ENCODE measurements at regions not wholly inside any gene's neighbourhood (a gene's known extent, or its start where the extent isn't known, plus 50 kb on each side); places are given as distances from the start of the nearest gene placed in this dataset.

DNA sequence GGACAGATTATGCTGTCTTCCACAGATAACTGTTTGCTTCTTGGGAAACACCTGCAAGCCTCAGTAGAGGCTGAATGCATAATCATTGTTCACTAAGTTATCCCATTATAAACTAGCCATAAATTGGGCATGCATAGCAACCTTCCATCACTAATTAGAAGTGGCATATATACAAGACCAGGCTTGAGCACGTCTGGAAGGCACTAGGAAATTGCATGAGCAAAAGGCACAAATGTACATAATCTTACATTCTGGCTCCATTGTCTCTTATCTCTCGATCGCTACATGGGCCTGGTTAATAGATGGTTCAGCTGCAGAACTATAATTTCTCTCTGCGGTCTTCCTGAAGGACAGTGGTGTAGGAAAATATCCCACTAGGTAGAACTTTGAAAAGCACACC is 679.2 kb downstream of the RPL10L start:
- Histone ChIP-seq H2AFZ (ENCODE audit: low read depth) (no peak overlapping the region), H3K27me3 (ENCODE audit: insufficient read depth) (no peaks in the 10 kb centered on the region), H4K20me1 (ENCODE audit: insufficient read depth) (no peaks in the 10 kb centered on the region), H3K4me1 (ENCODE audit: control insufficient read depth in 1 of 2, insufficient read depth in 2 of 2, low read depth in 1 of 2, low read length in 1 of 2) (no peaks in the 10 kb centered on the region), H3K36me3 (replicated peaks in 1 of 2; ENCODE audit: control insufficient read depth in 1 of 2, insufficient read depth in 2 of 2, low read length in 1 of 2) (no peaks in the 10 kb centered on the region), H3K27ac (ENCODE audit: low read depth in 2 of 2, low read length in 1 of 2) (no peak overlapping the region), H3F3A (replicated peaks; ENCODE audit: insufficient read depth) (no peaks in the 10 kb centered on the region), H3K4me3 (ENCODE audit: low read depth in 2 of 2, low read length in 1 of 2) (no peak overlapping the region), H3K4me2 (no peak overlapping the region), H3K79me2 (ENCODE audit: insufficient read depth) (no peaks in the 10 kb centered on the region), H3K9me3 (no peaks in the 10 kb centered on the region), H3K9ac (no peak overlapping the region), H3K9me2 (no peaks in the 10 kb centered on the region)
- 0% methylated on average over 4 of the region's 4 CpGs for WGBS (ENCODE audit: low lambda C conversion rate)
- TF ChIP-seq, protein P1, sequence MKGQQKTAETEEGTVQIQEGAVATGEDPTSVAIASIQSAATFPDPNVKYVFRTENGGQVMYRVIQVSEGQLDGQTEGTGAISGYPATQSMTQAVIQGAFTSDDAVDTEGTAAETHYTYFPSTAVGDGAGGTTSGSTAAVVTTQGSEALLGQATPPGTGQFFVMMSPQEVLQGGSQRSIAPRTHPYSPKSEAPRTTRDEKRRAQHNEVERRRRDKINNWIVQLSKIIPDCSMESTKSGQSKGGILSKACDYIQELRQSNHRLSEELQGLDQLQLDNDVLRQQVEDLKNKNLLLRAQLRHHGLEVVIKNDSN (IDR thresholded peaks at IDR 0.05; ENCODE audit: borderline replicate concordance, low read depth), result no peak
- TF ChIP-seq RAD21 (IDR thresholded peaks at IDR 0.05; ENCODE audit: low read length), result no peak
- TF ChIP-seq TEAD4 (IDR thresholded peaks at IDR 0.05; ENCODE audit: borderline replicate concordance, insufficient read depth), result no peak
- no peak for TF ChIP-seq GABPA (IDR thresholded peaks at IDR 0.05; ENCODE audit: low read depth)
- TF ChIP-seq JUND (IDR thresholded peaks at IDR 0.05), result no peak
- no peak for TF ChIP-seq MAX (IDR thresholded peaks at IDR 0.05; ENCODE audit: low read depth)
- TF ChIP-seq, protein P2, sequence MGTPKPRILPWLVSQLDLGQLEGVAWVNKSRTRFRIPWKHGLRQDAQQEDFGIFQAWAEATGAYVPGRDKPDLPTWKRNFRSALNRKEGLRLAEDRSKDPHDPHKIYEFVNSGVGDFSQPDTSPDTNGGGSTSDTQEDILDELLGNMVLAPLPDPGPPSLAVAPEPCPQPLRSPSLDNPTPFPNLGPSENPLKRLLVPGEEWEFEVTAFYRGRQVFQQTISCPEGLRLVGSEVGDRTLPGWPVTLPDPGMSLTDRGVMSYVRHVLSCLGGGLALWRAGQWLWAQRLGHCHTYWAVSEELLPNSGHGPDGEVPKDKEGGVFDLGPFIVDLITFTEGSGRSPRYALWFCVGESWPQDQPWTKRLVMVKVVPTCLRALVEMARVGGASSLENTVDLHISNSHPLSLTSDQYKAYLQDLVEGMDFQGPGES (IDR thresholded peaks at IDR 0.05; ENCODE audit: low read depth, low read length), result no peak
- TF ChIP-seq SMC3 (IDR thresholded peaks at IDR 0.05; ENCODE audit: low read depth, low read length), result no peak
- TF ChIP-seq MXI1 (IDR thresholded peaks at IDR 0.05; ENCODE audit: low read depth, low read length), result no peak
- no peak for TF ChIP-seq POLR2AphosphoS5 (IDR thresholded peaks at IDR 0.05; ENCODE audit: low read depth, low read length)
- TF ChIP-seq, protein P3, sequence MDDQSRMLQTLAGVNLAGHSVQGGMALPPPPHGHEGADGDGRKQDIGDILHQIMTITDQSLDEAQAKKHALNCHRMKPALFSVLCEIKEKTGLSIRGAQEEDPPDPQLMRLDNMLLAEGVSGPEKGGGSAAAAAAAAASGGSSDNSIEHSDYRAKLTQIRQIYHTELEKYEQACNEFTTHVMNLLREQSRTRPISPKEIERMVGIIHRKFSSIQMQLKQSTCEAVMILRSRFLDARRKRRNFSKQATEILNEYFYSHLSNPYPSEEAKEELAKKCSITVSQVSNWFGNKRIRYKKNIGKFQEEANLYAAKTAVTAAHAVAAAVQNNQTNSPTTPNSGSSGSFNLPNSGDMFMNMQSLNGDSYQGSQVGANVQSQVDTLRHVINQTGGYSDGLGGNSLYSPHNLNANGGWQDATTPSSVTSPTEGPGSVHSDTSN (IDR thresholded peaks at IDR 0.05), result no peak
- TF ChIP-seq FOXJ3 (CRISPR knock-in tag; IDR thresholded peaks at IDR 0.05), result no peak
- no peak for TF ChIP-seq EP300 (IDR thresholded peaks at IDR 0.05; ENCODE audit: borderline replicate concordance in 1 of 2, low read depth in 1 of 2, low read length in 1 of 2)
- TF ChIP-seq RFX5 (IDR thresholded peaks at IDR 0.05; ENCODE audit: low read length), result no peak
- TF ChIP-seq NFIC (IDR thresholded peaks at IDR 0.05; ENCODE audit: borderline replicate concordance), result no peak
- TF ChIP-seq, protein P4, sequence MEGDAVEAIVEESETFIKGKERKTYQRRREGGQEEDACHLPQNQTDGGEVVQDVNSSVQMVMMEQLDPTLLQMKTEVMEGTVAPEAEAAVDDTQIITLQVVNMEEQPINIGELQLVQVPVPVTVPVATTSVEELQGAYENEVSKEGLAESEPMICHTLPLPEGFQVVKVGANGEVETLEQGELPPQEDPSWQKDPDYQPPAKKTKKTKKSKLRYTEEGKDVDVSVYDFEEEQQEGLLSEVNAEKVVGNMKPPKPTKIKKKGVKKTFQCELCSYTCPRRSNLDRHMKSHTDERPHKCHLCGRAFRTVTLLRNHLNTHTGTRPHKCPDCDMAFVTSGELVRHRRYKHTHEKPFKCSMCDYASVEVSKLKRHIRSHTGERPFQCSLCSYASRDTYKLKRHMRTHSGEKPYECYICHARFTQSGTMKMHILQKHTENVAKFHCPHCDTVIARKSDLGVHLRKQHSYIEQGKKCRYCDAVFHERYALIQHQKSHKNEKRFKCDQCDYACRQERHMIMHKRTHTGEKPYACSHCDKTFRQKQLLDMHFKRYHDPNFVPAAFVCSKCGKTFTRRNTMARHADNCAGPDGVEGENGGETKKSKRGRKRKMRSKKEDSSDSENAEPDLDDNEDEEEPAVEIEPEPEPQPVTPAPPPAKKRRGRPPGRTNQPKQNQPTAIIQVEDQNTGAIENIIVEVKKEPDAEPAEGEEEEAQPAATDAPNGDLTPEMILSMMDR (IDR thresholded peaks at IDR 0.05), result no peak
- no peak for DNase-seq
- ChIA-PET CTCF (no interaction called here), POLR2A (no interaction called here)
